ENCODE measurements at regions not wholly inside any gene's neighbourhood (a gene's known extent, or its start where the extent isn't known, plus 50 kb on each side); places are given as distances from the start of the nearest gene placed in this dataset.

DNA sequence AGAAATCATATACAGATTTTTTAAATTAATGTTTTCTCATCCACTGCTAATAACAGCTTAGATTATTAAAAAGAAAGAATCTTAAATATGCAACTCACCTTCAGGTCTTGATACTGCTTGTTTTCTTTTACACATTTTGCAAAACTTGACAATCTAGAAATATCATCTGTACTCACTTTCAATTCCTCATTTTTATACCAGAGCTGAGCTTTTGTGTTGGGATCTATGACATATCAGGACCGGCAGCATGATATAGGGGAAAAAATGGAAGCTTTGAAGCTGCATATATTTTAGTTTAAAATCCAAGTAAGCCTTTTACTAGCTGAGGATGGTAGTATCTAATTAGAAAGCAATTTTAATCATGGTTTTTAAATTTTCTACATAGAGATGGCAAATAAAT, 75.7 kb upstream of the SMARCA2 start:
- no peak for TF ChIP-seq POLR2A (IDR thresholded peaks at IDR 0.05; ENCODE audit: low read depth, low read length)
- FAIRE-seq (no peak), DNase-seq (ENCODE audit: insufficient read length, low spot score) (no peak)

GRCh38 chr9:1939926-1940368, 75.2 kb upstream of the SMARCA2 start:
- TF ChIP-seq POLR2A (IDR thresholded peaks at IDR 0.05; ENCODE audit: low read depth, low read length), result no peak
- FAIRE-seq (peak; percentile 11), DNase-seq (ENCODE audit: insufficient read length, low spot score) (no peak)

- FAIRE-seq (no peak), DNase-seq (ENCODE audit: insufficient read length, low spot score) (no peak)
- no peak for TF ChIP-seq POLR2A (IDR thresholded peaks at IDR 0.05; ENCODE audit: low read depth, low read length)
These were observed 73.2 kb upstream of the SMARCA2 start for GRCh38 chr9:1941989-1942388.

GRCh38 chr9:1946526-1947283, 68.4 kb upstream of the SMARCA2 start:
- no peak for FAIRE-seq
- no peak for DNase-seq (ENCODE audit: insufficient read length, low spot score)
- no peak for TF ChIP-seq POLR2A (IDR thresholded peaks at IDR 0.05; ENCODE audit: low read depth, low read length)

GRCh38 chr9:1947438-1947837, 67.7 kb upstream of the SMARCA2 start:
- TF ChIP-seq POLR2A (IDR thresholded peaks at IDR 0.05; ENCODE audit: low read depth, low read length), result no peak
- FAIRE-seq (no peak), DNase-seq (ENCODE audit: insufficient read length, low spot score) (no peak)

DNA sequence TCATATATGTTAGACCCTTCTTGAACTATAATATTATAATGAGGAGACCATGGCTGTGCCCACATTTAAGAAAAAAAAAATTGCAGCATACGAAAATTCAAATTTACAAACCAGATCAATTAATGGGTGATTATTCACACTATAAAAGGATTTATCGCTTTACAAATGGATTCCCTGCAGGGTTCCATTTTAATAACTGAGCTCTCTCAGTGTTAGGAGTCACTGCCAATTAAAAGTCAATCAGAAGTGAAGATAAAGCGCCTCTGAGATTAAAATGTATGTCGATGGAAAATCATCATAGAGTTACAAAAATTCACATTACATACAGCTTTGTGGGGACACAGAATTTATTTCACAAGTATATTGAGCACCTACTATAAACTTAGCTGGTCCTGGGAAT, 66.6 kb upstream of the SMARCA2 start:
- TF ChIP-seq POLR2A (IDR thresholded peaks at IDR 0.05; ENCODE audit: low read depth, low read length), result no peak
- no peak for DNase-seq (ENCODE audit: insufficient read length, low spot score)
- FAIRE-seq, result no peak

- FAIRE-seq, result no peak
- no peak for DNase-seq (ENCODE audit: insufficient read length, low spot score)
- no peak for TF ChIP-seq POLR2A (IDR thresholded peaks at IDR 0.05; ENCODE audit: low read depth, low read length)
These were observed 63.7 kb upstream of the SMARCA2 start for GRCh38 chr9:1951446-1951845.

DNA sequence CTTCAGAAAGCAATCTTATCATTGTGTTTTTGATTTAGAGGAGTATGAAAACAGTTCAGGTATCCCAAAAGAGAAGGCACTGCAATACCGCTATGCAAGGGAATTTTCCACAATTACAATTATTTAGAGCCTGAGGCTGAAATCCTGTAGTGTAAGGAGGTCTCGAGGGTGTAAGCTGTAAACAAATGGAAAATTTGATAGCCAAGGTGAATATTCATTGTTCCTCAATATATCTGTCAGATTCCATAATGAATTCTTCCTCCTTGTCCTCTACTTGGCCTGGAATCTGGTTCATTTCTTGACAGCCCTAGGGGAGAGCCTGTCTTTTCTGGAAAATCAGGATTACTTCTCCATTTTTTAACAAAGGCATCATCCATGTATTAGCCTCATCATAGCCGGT, 63.1 kb upstream of the SMARCA2 start:
- FAIRE-seq (no peak), DNase-seq (ENCODE audit: insufficient read length, low spot score) (no peak)
- no peak for TF ChIP-seq POLR2A (IDR thresholded peaks at IDR 0.05; ENCODE audit: low read depth, low read length)

DNA sequence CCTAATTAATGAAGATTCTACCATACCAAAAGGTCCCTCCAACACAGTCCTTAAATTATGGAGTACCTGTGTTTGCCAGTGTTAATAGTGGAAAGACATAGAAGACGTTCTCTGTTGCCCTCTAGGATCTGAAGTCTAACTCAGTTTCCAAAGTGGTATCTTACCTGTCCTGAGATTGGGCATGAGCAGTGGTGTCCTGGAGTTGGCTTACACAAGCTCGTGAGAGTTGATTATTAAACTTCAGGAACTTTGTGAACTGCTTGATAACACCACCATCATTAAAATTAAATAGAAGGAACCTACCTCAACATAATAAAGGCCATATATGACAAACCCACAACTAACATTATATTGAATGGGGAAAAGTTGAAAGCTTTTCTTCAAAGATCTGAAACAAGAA, 60.9 kb upstream of the SMARCA2 start:
- TF ChIP-seq POLR2A (IDR thresholded peaks at IDR 0.05; ENCODE audit: low read depth, low read length), result no peak
- DNase-seq (ENCODE audit: insufficient read length, low spot score) (no peak), FAIRE-seq (no peak)

GRCh38 chr9:1956958-1957357, 58.2 kb upstream of the SMARCA2 start:
- no peak for FAIRE-seq
- no peak for DNase-seq (ENCODE audit: insufficient read length, low spot score)
- TF ChIP-seq POLR2A (IDR thresholded peaks at IDR 0.05; ENCODE audit: low read depth, low read length), result no peak

DNA sequence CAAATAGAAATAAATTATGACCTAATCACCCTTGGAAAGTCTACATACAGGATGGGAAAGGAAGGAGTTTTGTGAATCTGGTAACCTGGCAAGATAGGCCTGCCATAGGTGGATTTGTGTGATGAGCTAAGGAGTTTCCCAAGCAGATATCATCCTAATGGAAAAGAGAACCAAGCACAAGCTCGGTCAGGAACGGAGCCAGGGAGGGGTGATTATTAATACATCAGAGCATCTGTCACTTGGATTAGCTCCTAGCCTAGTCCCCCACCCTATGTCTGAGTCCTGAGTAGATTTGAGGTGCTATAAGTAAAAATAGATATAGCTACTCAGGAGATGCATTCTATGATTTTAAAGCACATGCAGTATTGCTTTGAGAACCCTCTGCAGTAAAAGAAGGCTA, 57.3 kb upstream of the SMARCA2 start:
- DNase-seq (ENCODE audit: insufficient read length, low spot score) (no peak), FAIRE-seq (no peak)
- TF ChIP-seq POLR2A (IDR thresholded peaks at IDR 0.05; ENCODE audit: low read depth, low read length), result no peak

GRCh38 chr9:1959371-1959770, 55.8 kb upstream of the SMARCA2 start:
- FAIRE-seq (no peak), DNase-seq (ENCODE audit: insufficient read length, low spot score) (no peak)

DNA sequence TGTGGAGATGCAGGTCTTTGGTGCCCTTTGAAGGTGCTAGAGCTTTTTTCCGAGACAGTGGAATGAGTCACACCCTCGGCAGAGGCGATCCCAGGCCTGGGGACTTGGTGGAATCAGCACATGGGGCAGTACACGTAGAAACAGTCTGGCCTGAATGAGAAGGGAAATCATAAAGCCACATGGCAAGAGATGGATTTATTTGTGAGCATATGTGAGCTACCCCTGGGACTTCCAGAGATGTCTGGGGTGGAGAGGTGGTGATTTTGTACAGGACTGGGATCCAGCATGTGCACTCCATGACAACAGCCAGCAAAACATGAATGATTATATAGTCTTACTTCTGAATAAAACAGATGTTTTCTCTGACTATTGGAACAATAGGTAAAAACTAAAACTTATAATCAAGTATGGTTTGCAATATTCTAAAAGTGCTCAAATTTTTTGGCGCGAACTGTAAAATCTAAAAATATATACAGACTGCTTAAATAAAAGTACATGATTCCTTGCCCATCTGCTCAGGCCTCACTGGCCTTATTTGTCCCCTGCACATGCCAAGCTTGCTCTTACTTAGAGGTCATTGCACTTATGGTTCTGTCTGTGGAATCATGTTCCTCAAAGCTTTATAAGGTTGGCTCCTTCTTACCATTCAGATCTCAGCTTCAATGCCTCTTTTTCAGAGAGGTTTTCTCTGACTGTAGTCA, 54.7 kb upstream of the SMARCA2 start:
- no peak for DNase-seq (ENCODE audit: insufficient read length, low spot score)
- no peak for FAIRE-seq
- TF ChIP-seq POLR2A (IDR thresholded peaks at IDR 0.05; ENCODE audit: low read depth, low read length), result no peak

More at GRCh38 chr9:1959371-1959770, 55.8 kb upstream of the SMARCA2 start:
- TF ChIP-seq POLR2A (IDR thresholded peaks at IDR 0.05; ENCODE audit: low read depth, low read length), result no peak

- no peak for TF ChIP-seq POLR2A (IDR thresholded peaks at IDR 0.05; ENCODE audit: low read depth, low read length)
- no peak for DNase-seq (ENCODE audit: insufficient read length, low spot score)
- FAIRE-seq, result no peak
These were observed 53.0 kb upstream of the SMARCA2 start for GRCh38 chr9:1962122-1962521.

DNA sequence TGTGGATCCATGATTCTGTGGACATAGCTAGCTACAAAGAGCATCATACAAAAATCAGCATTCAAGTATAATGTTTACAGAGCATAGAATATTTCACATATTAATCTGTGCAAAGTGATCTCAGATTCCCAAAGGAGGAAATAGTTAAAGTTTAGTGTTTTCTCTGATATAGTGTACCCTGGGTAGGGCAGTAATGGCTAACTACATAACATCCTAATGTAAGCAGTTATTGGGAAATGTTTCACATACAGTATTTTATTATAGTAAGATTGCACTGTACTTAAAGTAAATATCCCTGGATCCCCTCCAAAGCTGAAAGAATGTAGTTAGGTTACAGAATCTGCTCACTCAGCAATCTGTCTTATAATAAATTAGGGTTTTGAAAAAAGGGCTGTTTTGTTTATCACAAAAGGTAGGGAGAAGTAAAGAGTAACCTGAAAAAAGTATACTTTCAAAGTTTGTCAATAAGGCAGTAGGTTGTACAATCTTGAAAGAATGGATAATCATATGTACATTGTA, 52.5 kb upstream of the SMARCA2 start:
- TF ChIP-seq POLR2A (IDR thresholded peaks at IDR 0.05; ENCODE audit: low read depth, low read length), result no peak
- no peak for FAIRE-seq
- DNase-seq (ENCODE audit: insufficient read length, low spot score), result no peak

Data from H54 (cell line).